ENCODE measurements at regions not wholly inside any gene's neighbourhood (a gene's known extent, or its start where the extent isn't known, plus 50 kb on each side); places are given as distances from the start of the nearest gene placed in this dataset.

- DNase-seq = no peak
Observed at GRCh38 chr4:163623787-163624186, 129.3 kb downstream of the TMA16 start.

- DNase-seq = no peak
Observed at GRCh38 chr4:163624727-163625126, 130.2 kb downstream of the TMA16 start.

DNA sequence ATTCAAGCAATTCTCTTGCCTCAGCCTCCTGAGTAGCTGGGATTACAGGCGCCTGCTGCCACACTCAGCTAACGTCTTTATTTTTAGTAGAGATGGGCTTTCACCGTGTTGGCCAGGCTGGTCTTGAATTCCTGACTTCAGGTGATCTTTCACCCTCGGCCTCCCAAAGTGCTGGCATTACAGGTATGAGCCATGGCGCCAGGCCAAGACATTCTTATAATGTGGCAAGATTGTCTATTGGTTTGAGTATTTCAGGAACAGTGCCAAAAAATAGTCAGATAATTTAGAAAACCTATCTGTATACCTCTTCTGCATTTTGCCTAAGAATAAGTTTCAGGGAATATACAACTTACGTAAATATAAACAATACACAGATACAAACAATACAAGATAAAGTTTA, 136.8 kb downstream of the TMA16 start:
- DNase-seq = no peak

DNA sequence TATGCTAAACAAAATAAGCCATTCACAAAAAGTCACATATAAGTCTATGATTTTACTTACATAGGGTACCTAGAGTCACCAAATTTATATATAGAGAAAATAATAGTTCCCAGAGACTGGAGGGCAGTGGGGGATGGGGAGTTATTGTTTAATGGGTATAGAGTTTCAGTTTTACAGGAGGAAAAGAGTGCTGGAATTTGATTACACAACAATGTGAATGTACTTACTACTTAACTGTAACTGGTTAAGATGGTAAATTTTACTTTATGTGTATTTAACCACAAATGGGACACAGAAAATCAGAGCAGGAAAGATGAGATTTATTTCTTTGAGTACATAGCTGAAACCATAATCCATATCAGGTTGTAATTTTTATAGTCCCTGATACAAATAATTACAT, 144.4 kb downstream of the TMA16 start:
- no peak for DNase-seq

- DNase-seq = no peak
Observed at GRCh38 chr4:163649557-163650091, 155.1 kb downstream of the TMA16 start.

- no peak for DNase-seq
Observed at GRCh38 chr4:163651761-163652160, 157.3 kb downstream of the TMA16 start.

GRCh38 chr4:163654621-163655020, 160.1 kb downstream of the TMA16 start:
- DNase-seq = no peak

GRCh38 chr4:163660636-163661035, 166.1 kb downstream of the TMA16 start:
- DNase-seq = no peak

GRCh38 chr4:163662768-163663167, 168.3 kb downstream of the TMA16 start:
- no peak for DNase-seq

DNA sequence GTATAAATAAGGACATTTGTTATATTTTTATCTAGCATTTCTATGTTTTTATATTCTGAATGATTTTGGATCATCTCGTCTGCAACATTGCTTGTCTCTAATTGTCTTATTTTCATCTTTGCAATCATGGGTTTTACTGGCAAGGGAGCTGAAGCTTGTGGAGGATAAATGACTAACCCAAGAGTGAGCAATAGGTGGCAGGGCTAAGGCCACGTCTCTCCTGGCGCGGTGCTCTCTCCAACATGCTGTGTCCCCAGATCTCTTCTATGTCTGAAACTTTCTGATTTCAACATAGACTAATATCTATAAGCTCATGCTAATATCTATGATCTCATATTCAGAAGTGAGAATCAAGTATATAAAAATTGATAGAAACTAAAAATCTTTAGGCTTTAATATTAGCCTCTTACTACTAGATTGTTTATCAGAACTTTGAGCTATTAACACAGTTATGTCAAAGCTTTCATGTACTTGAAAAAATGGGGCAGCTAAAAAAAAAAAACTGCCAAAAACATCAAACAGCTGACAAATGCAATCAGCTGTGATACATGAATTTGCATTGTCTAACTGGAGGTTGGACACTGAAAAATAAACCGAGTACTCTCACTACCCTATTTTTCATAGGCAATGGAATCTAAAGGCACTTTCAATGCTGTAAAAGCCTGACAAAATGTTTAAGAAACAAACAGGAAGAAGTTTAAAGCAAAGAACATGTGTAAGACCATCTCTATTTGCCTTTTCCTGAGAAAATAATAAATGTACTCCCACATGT, 169.2 kb downstream of the TMA16 start:
- DNase-seq = no peak

GRCh38 chr4:163665101-163665500, 170.6 kb downstream of the TMA16 start:
- no peak for DNase-seq

DNA sequence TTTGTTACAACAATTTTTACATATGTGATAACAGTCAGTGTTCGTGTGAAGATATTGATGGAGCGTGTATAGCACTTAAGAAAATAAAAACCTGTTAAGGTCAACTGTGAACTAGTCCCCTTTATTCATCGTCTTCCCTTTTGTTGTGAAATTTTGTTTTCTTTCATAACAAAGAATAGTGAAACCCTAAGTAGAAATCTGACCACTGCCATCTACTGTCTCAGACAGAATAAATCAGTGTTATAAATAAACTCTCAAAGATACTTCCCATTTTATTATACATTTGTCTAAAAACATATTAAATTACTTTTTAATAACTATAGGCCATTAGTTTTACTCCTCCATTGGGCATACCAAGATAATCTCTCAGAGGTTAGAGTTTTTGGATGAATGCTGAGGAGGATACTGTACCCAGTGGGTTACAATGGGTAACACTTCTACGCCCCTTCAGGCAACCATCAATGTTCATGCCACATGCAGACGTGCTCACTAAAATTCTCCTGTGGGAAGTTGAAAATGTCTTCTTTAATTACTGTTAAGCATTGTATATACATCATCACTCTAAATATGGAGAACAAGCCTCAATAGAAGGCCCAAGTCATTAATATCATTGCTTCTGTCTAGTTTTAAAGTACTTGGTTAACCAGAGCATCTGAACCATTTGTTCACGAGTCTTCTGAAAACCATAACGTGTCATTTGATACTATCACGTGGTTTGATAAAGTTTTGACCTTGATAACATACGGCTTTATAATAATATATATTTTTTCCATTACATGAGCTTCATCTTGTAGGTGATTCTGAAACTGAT, 171.2 kb downstream of the TMA16 start:
- no peak for DNase-seq

DNA sequence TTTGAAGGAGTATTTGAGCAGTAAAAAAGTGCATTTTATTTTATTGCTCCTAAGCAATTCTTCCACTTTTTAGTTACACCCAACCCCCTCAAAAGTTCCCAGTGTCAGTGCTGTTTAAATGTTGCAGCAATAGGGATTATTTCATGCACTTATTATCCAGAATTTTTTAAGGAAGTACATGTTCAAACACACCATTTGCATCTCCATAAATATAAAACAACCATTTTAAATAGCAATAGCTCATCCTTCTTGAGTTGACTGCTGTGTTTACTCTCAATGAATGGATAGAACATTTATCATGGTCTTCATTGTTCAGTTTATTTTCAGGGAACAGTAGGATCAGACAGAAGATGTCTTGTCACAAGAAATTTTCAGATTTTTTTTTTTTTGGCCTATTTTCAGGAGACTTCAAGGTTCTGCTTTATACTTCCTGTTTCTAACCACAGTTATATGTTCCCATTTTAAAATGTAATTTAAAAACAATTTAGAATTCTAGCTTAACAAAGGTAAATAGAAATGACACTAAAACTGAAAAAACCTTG, 171.9 kb downstream of the TMA16 start:
- DNase-seq = no peak

GRCh38 chr4:163672751-163673150, 178.3 kb downstream of the TMA16 start:
- no peak for DNase-seq

DNA sequence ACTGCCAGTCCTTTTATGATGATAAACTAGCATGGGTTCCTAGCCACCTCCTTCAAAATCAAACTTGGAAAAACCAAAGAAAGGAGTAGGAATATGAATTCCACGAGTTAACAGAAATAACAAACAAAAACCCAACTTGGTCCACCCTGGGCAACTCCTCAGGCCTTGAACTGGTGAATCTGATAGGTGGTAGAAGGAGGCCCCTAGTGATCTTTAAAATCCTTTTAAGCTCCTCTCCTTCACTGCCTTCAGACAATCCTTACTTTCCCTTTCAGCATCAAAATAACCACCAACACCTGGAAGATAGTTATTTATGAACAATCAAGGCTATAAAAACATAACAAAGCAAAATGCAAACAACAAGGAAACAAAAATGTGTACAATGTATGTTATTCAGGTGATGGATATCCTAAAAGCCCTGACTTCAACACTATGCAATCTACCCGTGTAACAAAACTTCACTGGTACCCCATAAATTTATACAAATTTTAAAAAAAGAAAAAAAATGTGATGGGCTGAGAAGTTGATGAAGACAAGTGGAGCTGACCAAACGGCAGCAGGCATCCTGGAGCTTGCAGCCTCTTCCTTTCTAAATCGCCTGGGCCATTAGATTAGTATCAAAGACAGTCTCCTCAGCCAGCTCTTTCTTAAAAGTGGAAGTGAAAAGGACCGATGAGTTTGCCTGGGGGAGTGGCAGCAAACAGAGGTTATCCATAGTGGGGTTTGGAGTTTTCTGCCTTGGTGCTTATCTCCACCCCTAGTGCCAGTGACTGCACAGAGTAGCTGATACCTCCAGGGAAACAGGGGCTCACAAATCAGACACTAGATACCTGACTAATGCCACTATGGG, 179.6 kb downstream of the TMA16 start:
- no peak for DNase-seq

DNA sequence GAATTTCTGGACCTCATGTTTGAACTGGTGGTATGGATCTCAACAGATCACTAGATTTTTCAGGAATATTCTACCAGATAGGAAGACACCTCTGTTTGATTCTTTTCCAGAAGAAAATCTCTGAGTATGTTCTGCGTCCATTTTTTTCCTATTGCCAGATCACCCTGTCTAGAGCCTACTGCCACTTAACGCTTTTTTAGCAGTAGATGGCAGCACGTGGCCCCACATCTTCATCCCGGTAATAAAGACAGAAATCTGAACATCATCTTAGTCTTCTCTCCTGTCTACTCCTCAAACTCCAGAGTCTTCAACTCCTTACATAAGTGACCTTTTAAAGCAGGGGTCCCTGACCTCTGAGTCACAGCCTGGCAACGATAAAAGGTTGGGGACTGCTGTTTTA, 184.7 kb downstream of the TMA16 start:
- peak; percentile 35 for DNase-seq

GRCh38 chr4:163680386-163681098, 186.1 kb downstream of the TMA16 start:
- DNase-seq = no peak

GRCh38 chr4:163681208-163681821, 186.8 kb downstream of the TMA16 start:
- no peak for DNase-seq

- no peak for DNase-seq
Observed at GRCh38 chr4:163688856-163689255, 194.4 kb downstream of the TMA16 start.

GRCh38 chr4:163693211-163693610, 198.7 kb downstream of the TMA16 start:
- DNase-seq = peak; percentile 58

DNA sequence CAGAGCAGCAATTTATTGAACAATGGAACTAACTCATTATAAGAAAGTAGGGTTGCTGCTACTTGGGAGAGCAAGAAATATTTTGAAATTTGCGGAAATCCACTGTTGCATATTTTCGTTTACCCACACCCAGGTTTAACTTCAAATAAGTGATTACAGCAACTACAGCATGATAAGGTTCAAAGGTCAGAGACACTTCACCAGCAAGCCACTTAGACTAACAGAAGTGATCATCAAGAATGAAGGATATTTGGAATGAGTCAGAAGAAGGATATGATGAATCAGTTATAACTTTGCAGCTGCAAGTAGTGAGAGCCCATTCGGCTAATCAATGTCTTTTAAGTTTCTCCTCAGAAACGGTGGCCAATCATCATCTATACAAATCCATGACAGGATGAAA, 199.3 kb downstream of the TMA16 start:
- peak; percentile 69 for DNase-seq

GRCh38 chr4:163694385-163694784, 199.9 kb downstream of the TMA16 start:
- peak; percentile 89 for DNase-seq

Data from fibroblast of upper back skin (primary cell).